ENCODE measurements at regions not wholly inside any gene's neighbourhood (a gene's known extent, or its start where the extent isn't known, plus 50 kb on each side); places are given as distances from the start of the nearest gene placed in this dataset.
"Not testable (repeated sequence)": the region's sequence is repeated elsewhere in the genome, so short reads cannot be mapped to it uniquely, and the experiment has no call there.

- no peak for DNase-seq
Measured at GRCh38 chr3:35849496-35849895, 210.2 kb downstream of the ARPP21 start.

DNA sequence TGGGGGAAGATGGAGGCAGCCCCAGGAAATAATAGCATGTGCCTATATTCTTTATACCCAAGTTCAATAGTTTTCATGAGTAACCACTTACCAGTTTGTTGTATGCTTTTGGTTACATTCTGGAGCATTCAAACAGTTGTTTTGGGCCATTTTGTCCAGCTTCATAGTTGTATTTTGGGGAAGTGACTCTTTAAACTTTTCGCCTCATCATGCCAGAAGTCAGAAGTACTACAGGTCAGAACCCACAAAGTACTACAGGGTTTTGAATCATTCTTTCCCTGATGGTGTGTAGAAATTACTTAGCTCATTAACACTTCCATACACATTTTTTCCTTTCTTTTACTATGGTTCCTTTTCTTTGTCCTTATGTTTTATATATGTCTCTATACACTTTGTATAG lies 210.6 kb downstream of the ARPP21 start:
- no peak for DNase-seq

- no peak for DNase-seq
Measured at GRCh38 chr3:35857004-35857403, 217.7 kb downstream of the ARPP21 start.

- no peak for DNase-seq
Measured at GRCh38 chr3:35862057-35862456, 222.7 kb downstream of the ARPP21 start.

- DNase-seq, result no peak
Measured at GRCh38 chr3:35864871-35865270, 225.5 kb downstream of the ARPP21 start.

DNA sequence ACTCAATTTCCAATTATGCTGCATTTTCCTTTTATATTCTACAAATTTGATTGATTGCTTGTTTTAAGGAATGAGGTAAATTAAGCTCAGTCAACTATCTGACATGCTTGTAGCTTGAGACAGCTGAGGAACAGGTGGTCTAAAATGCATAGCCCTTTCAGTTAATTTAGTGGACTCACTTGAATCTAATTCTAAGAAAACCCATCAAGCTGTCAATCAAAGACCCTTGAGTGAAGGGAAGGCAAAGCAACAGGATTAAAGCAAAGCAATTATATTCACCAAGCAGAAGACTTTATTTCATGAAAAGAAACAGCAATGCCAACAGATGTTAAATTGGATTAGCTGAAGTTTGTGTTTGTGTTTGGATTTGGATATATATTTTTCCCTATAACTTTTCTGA lies 228.5 kb downstream of the ARPP21 start:
- no peak for DNase-seq

- DNase-seq, result no peak
Measured at GRCh38 chr3:35871009-35871408, 231.7 kb downstream of the ARPP21 start.

DNA sequence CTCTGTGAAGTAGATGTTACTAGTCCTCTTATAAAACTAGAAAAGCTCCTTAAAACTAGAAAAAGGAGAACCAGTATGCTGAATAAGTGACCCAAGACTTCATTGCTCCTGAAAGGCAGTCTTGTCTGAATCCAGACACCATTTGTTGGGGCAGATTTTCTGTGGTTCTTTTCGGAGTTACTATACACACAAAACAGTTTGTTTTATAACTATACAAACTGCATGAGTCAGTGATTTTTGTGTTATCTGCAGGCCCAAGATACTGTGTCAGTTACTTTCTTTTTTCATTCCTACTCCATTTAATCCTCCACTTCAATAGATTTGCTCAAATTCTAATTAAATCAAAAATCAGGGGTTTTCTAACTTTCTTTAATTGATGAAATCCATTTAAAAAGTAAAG lies 244.6 kb downstream of the ARPP21 start:
- no peak for DNase-seq

GRCh38 chr3:35894735-35895134 lies 255.4 kb downstream of the ARPP21 start:
- no peak for DNase-seq

GRCh38 chr3:35899245-35899644 lies 259.9 kb downstream of the ARPP21 start:
- DNase-seq, result no peak

- DNase-seq, result no peak
Measured at GRCh38 chr3:35900079-35900478, 260.8 kb downstream of the ARPP21 start.

DNA sequence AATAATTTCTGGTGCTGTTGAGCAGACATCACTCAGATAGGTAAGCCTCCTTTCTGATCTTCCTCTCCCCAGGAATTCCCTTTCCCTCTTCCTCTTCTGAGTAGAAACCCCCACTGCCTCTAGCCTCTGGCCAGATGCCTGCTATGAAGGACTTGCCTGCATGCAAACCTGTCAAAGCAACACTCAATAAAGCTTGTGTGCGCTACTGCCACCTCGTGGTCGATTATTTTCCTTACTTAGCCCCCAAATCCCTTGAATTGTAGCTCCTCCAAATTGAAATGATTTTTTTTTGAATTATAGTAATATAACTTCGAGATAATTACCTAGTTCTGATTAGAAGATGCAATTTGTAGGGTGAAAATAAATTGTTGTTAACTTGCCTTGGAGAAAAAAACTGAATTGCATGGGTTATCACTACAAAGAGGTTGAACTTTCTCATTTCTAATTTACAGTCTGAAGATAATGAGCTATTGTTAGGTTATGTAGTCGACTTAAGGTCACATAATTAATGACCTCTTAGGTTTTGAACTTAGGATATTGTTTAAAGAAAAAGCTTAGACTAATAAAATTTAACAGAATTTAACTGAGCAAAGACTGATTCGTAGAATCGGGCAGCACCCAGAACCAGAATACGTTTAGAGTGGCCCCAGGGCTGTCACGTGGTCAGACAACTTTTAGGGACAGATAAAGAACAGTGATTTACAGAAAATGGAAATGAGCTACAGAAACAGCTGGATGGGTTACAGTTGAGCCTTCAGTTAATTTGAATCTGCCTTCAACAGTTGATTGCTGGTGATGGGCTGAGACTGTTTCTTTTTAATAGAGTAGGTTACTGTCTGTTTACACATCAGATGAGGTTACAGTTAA lies 269.3 kb downstream of the ARPP21 start:
- DNase-seq, result no peak

DNA sequence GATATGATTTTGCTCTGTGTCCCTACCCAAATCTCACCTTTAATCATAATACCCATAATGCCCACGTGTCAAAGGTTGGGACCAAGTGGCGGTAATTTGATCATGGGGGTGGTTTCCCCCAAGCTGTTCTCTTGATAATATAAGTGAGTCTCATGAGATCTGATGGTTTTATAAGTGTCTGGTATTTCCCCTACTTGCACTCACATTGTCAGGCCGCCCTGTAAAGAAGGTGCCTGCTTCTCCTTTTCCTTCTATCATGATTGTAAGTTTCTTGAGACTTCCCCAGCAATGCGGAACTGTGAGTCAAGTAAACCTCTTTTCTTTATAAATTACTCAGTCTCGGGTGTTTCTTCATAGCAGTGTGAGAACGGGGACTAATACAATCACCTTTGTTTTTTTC lies 279.8 kb downstream of the ARPP21 start:
- no peak for DNase-seq

DNA sequence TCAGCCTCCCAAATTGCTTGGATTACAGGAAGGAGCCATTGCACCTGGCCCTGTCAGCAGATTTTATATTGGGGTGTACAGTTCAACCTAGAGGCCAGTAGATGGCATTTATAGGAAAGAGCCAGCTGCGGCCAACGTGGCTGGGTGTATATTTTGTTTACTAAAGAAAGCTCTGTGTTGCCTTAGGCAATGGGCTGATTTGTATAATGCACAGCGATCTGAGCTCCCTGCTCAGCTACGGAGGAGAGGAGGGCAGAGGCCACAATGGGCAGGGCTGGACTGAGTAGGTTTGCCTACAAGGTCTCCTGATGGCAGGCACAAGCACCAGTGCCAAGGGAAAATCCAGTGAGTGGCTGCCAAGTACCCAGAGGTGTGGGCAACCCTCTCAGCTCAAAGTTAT lies 282.4 kb downstream of the ARPP21 start:
- no peak for DNase-seq

DNA sequence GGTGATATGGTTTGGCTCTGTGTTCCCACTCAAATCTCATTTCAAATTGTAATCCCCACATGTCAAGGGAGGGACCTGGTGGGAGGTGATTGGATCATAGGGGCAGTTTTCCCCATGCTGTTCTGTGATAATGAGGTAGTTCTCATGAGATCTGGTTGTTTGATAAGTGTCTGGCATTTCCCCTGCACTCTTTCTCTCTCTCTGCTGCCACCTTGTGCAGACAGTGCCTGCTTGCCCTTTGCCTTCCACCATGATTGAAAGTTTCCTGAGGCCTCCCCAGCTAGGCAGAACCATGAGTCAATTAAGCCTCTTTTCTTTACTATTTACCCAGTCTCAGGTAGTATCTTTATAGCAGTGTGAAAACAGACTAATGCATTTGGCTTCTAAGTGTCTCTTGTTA lies 284.7 kb downstream of the ARPP21 start:
- not testable (repeated sequence) for DNase-seq

DNA sequence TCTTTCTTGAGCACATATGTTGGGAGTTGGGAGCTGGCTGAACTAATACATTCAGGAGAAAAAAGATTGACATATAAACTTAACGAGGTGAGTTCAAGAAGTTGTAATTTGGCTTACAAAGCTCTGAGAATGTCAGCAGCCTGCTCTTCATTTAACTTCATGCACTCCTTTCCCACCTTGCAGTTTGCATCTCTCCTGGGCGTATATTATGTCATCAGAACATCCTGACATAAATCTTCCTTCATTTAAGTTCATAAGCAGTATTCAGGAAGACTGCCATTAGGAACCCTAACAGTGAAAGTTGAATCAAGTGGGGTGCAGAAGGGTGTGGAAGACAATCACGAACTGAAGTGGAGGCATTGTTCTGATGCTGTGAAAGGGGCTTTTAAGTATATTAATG lies 288.1 kb downstream of the ARPP21 start:
- no peak for DNase-seq

GRCh38 chr3:35929158-35929557 lies 289.8 kb downstream of the ARPP21 start:
- DNase-seq, result no peak

GRCh38 chr3:35931867-35932266 lies 292.5 kb downstream of the ARPP21 start:
- DNase-seq, result no peak

GRCh38 chr3:35932995-35933394 lies 293.7 kb downstream of the ARPP21 start:
- DNase-seq, result no peak

- no peak for DNase-seq
Measured at GRCh38 chr3:35936571-35936970, 297.2 kb downstream of the ARPP21 start.

DNA sequence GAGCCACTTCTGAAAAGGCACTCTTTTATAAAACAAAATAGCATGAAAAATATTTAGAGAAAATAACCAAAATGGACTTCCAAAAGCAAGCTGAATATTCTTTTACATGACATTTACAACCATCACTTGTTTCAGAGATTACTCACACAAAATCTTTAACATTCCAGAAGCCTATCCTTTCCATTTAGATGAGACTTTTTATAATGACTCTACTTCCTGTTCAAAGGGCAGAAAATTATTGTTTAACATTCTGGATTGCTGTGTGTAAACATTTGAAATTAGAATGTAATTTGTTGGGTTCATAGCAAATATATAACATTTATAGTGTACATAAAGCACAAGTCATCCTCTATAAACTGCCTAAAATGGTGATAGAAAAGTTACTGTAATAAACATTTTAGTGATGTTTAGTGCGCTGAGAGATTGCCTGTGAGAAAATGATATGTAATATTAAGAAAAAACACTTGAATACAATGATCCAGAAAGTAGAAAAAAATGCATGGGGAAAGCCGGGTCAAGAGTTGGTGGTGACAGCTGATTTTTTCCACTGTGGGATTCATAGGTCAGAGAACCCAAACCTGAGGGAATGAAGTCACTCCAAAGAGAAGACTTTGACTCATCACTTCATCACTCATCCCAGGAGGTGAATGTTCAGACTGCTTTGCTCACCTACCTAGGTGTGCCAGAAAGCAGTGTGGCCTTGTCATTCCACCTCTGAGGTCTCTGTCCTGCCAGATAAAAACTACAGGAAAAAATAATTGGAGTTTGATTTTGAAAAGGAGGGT lies 305.8 kb downstream of the ARPP21 start:
- no peak for DNase-seq

DNA sequence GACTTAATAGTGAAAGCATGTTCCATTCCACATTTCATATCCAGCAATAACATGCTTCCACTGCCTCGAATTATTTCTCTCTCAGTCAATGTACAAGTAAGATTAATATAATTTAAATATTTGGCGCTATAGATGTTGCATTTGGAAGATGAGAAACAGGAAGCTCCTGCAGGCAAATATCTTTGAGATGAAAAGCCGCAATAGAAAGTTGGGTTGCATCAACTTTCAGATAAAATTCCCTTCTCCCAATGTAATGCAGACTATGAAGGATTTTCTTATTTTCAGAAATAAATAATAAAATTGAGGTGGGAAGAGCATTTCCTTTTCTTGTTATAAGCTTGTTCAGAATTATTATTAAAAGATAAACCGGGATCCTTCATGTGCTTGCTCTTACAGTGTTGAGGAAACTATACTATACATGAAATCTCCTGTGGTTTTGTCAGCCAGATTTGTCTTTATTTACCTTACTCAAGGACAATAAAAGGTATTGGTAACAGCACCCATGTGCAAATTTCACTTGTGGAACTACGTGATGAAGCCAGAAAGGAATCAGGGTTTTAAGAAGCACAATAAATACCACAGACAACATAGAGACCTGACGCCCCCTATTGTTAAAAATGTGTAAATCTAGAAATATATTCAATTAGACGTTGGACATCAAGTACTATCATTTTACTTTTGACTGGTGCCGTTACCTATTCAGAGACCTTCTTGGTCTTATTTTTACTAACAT lies 307.0 kb downstream of the ARPP21 start:
- DNase-seq, result no peak

GRCh38 chr3:35946854-35947515 lies 307.7 kb downstream of the ARPP21 start:
- no peak for DNase-seq
